ENCODE measurements at regions not wholly inside any gene's neighbourhood (a gene's known extent, or its start where the extent isn't known, plus 50 kb on each side); places are given as distances from the start of the nearest gene placed in this dataset.

GRCh38 chr2:155442755-155443372 is 744.4 kb downstream of the KCNJ3 start:
- POLR2A ChIA-PET = no interaction called here
- intact Hi-C loops (cut with micrococcal nuclease) = no loop called here
- TF ChIP-seq CTCF (IDR thresholded peaks at IDR 0.05) = no peak

GRCh38 chr2:155442088-155442487 is 743.6 kb downstream of the KCNJ3 start:
- POLR2A ChIA-PET = no interaction called here

More at GRCh38 chr2:155442755-155443372, 744.4 kb downstream of the KCNJ3 start:
- Mint-ChIP-seq H3K27ac (no peak overlapping the region), H3K4me3 (no peak overlapping the region), H3K27me3 (no peaks in the 10 kb centered on the region), H3K4me1 (ENCODE audit: low read depth) (no peaks in the 10 kb centered on the region), H3K36me3 (ENCODE audit: low read depth) (no peaks in the 10 kb centered on the region), H3K9me3 (no peaks in the 10 kb centered on the region)
- no peak for ATAC-seq
- no peak for DNase-seq
- CTCF ChIA-PET = no interaction called here

GRCh38 chr2:155431004-155431507 is 732.6 kb downstream of the KCNJ3 start:
- ATAC-seq (no peak), DNase-seq (no peak)
- ChIA-PET CTCF (no interaction called here), POLR2A (no interaction called here)
- no peak overlapping the region for H3K27ac Mint-ChIP-seq
- TF ChIP-seq CTCF (IDR thresholded peaks at IDR 0.05) = no peak
- H3K9me3 Mint-ChIP-seq = no peaks in the 10 kb centered on the region
- no peaks in the 10 kb centered on the region for H3K27me3 Mint-ChIP-seq
- H3K4me3 Mint-ChIP-seq = no peak overlapping the region
- no peaks in the 10 kb centered on the region for H3K36me3 Mint-ChIP-seq (ENCODE audit: low read depth)
- intact Hi-C loops (cut with micrococcal nuclease) = no loop called here
- no peaks in the 10 kb centered on the region for H3K4me1 Mint-ChIP-seq (ENCODE audit: low read depth)

More at GRCh38 chr2:155442088-155442487, 743.6 kb downstream of the KCNJ3 start:
- DNase-seq (no peak), ATAC-seq (no peak)
- no peak for TF ChIP-seq CTCF (IDR thresholded peaks at IDR 0.05)
- intact Hi-C loops (cut with micrococcal nuclease) = no loop called here
- H3K27me3 Mint-ChIP-seq = no peaks in the 10 kb centered on the region
- H3K4me3 Mint-ChIP-seq = no peak overlapping the region
- no peaks in the 10 kb centered on the region for H3K4me1 Mint-ChIP-seq (ENCODE audit: low read depth)
- no peaks in the 10 kb centered on the region for H3K36me3 Mint-ChIP-seq (ENCODE audit: low read depth)
- CTCF ChIA-PET = no interaction called here
- no peak overlapping the region for H3K27ac Mint-ChIP-seq
- peaks cover 6% of the 10 kb centered on the region for H3K9me3 Mint-ChIP-seq

GRCh38 chr2:155427470-155427869 is 729.0 kb downstream of the KCNJ3 start:
- no peaks in the 10 kb centered on the region for H3K9me3 Mint-ChIP-seq
- intact Hi-C loops (cut with micrococcal nuclease) = no loop called here
- H3K4me1 Mint-ChIP-seq (ENCODE audit: low read depth) = no peaks in the 10 kb centered on the region
- DNase-seq = no peak
- CTCF ChIA-PET = no interaction called here
- POLR2A ChIA-PET = no interaction called here
- TF ChIP-seq CTCF (IDR thresholded peaks at IDR 0.05) = no peak
- no peak overlapping the region for H3K27ac Mint-ChIP-seq
- no peak overlapping the region for H3K4me3 Mint-ChIP-seq
- no peak for ATAC-seq
- no peaks in the 10 kb centered on the region for H3K36me3 Mint-ChIP-seq (ENCODE audit: low read depth)
- H3K27me3 Mint-ChIP-seq = no peaks in the 10 kb centered on the region

- no peaks in the 10 kb centered on the region for H3K27me3 Mint-ChIP-seq
- H3K4me3 Mint-ChIP-seq = no peak overlapping the region
- DNase-seq (no peak), ATAC-seq (no peak)
- CTCF ChIA-PET = no interaction called here
- POLR2A ChIA-PET = no interaction called here
- intact Hi-C loops (cut with micrococcal nuclease) = no loop called here
- no peak for TF ChIP-seq CTCF (IDR thresholded peaks at IDR 0.05)
- no peaks in the 10 kb centered on the region for H3K4me1 Mint-ChIP-seq (ENCODE audit: low read depth)
- H3K9me3 Mint-ChIP-seq = no peaks in the 10 kb centered on the region
- no peaks in the 10 kb centered on the region for H3K36me3 Mint-ChIP-seq (ENCODE audit: low read depth)
- no peak overlapping the region for H3K27ac Mint-ChIP-seq
Measured at GRCh38 chr2:155424518-155424917, 726.0 kb downstream of the KCNJ3 start.
